ENCODE measurements at regions not wholly inside any gene's neighbourhood (a gene's known extent, or its start where the extent isn't known, plus 50 kb on each side); places are given as distances from the start of the nearest gene placed in this dataset.

GRCh38 chr12:60967128-60967527, 1293.1 kb upstream of the USP15 start:
- DNase-seq (ENCODE audit: insufficient read length, low spot score), result no peak
- no peak for FAIRE-seq

- no peak for FAIRE-seq
- DNase-seq (ENCODE audit: insufficient read length, low spot score), result no peak
Measured at GRCh38 chr12:60977966-60978365, 1282.2 kb upstream of the USP15 start.

- DNase-seq (ENCODE audit: insufficient read length, low spot score) (no peak), FAIRE-seq (no peak)
Measured at GRCh38 chr12:60980558-60980957, 1279.6 kb upstream of the USP15 start.

- DNase-seq (ENCODE audit: insufficient read length, low spot score) (no peak), FAIRE-seq (no peak)
Measured at GRCh38 chr12:60981473-60981872, 1278.7 kb upstream of the USP15 start.

- DNase-seq (ENCODE audit: insufficient read length, low spot score) (no peak), FAIRE-seq (no peak)
Measured at GRCh38 chr12:60992087-60992486, 1268.1 kb upstream of the USP15 start.

- FAIRE-seq (no peak), DNase-seq (ENCODE audit: insufficient read length, low spot score) (no peak)
Measured at GRCh38 chr12:60995256-60995825, 1264.9 kb upstream of the USP15 start.

- no peak for FAIRE-seq
Measured at GRCh38 chr12:60997869-60998378, 1262.3 kb upstream of the USP15 start.

GRCh38 chr12:61009192-61009591, 1251.0 kb upstream of the USP15 start:
- FAIRE-seq, result no peak
- DNase-seq (ENCODE audit: insufficient read length, low spot score), result no peak

More at GRCh38 chr12:60997869-60998378, 1262.3 kb upstream of the USP15 start:
- DNase-seq (ENCODE audit: insufficient read length, low spot score), result no peak

GRCh38 chr12:61011767-61012423, 1248.3 kb upstream of the USP15 start:
- DNase-seq (ENCODE audit: insufficient read length, low spot score) (no peak), FAIRE-seq (no peak)

GRCh38 chr12:61018571-61018970, 1241.6 kb upstream of the USP15 start:
- DNase-seq (ENCODE audit: insufficient read length, low spot score), result no peak
- no peak for FAIRE-seq

GRCh38 chr12:61023231-61023630, 1237.0 kb upstream of the USP15 start:
- DNase-seq (ENCODE audit: insufficient read length, low spot score) (no peak), FAIRE-seq (no peak)

- FAIRE-seq, result no peak
- no peak for DNase-seq (ENCODE audit: insufficient read length, low spot score)
Measured at GRCh38 chr12:61029516-61029915, 1230.7 kb upstream of the USP15 start.

- FAIRE-seq, result no peak
- no peak for DNase-seq (ENCODE audit: insufficient read length, low spot score)
Measured at GRCh38 chr12:61037792-61038191, 1222.4 kb upstream of the USP15 start.

- no peak for FAIRE-seq
Measured at GRCh38 chr12:61043838-61044237, 1216.4 kb upstream of the USP15 start.

GRCh38 chr12:61044766-61045165, 1215.4 kb upstream of the USP15 start:
- DNase-seq (ENCODE audit: insufficient read length, low spot score) (no peak), FAIRE-seq (no peak)

More at GRCh38 chr12:61043838-61044237, 1216.4 kb upstream of the USP15 start:
- DNase-seq (ENCODE audit: insufficient read length, low spot score), result no peak

- DNase-seq (ENCODE audit: insufficient read length, low spot score) (no peak), FAIRE-seq (no peak)
Measured at GRCh38 chr12:61070640-61071414, 1189.4 kb upstream of the USP15 start.

- DNase-seq (ENCODE audit: insufficient read length, low spot score) (no peak), FAIRE-seq (no peak)
Measured at GRCh38 chr12:61072717-61073116, 1187.5 kb upstream of the USP15 start.

- DNase-seq (ENCODE audit: insufficient read length, low spot score) (no peak), FAIRE-seq (no peak)
Measured at GRCh38 chr12:61095111-61095510, 1165.1 kb upstream of the USP15 start.

- no peak for DNase-seq (ENCODE audit: insufficient read length, low spot score)
- FAIRE-seq, result no peak
Measured at GRCh38 chr12:61098031-61098580, 1162.1 kb upstream of the USP15 start.

- no peak for FAIRE-seq
- no peak for DNase-seq (ENCODE audit: insufficient read length, low spot score)
Measured at GRCh38 chr12:61107118-61107517, 1153.1 kb upstream of the USP15 start.

- DNase-seq (ENCODE audit: insufficient read length, low spot score) (no peak), FAIRE-seq (no peak)
Measured at GRCh38 chr12:61111218-61111617, 1149.0 kb upstream of the USP15 start.
